ENCODE measurements at regions not wholly inside any gene's neighbourhood (a gene's known extent, or its start where the extent isn't known, plus 50 kb on each side); places are given as distances from the start of the nearest gene placed in this dataset.

- no peak for TF ChIP-seq POLR2AphosphoS5 (IDR thresholded peaks at IDR 0.05; ENCODE audit: low read depth)
- TF ChIP-seq EZH2phosphoT487 (IDR thresholded peaks at IDR 0.05; ENCODE audit: unreplicated experiment): no peak
- no peak for TF ChIP-seq CTCF (conservative IDR thresholded peaks at IDR 0.05; ENCODE audit: low read depth in 2 of 2)
- no peak for TF ChIP-seq REST (IDR thresholded peaks at IDR 0.05; ENCODE audit: unreplicated experiment)
- TF ChIP-seq EZH2 (IDR thresholded peaks at IDR 0.05; ENCODE audit: low read depth, unreplicated experiment): no peak
- no peak for TF ChIP-seq CREB1 (CRISPR knock-in tag; IDR thresholded peaks at IDR 0.05; ENCODE audit: low read depth)
- no peak for TF ChIP-seq STAT1 (IDR thresholded peaks at IDR 0.05; ENCODE audit: unreplicated experiment)
- no peak for TF ChIP-seq NANOG (IDR thresholded peaks at IDR 0.05; ENCODE audit: borderline replicate concordance)
- no peak for TF ChIP-seq JUNB (IDR thresholded peaks at IDR 0.05; ENCODE audit: unreplicated experiment)
- no peak for TF ChIP-seq ZNF462 (CRISPR knock-in tag; IDR thresholded peaks at IDR 0.05)
- no peak for TF ChIP-seq ETS1 (IDR thresholded peaks at IDR 0.05)
- no peak for TF ChIP-seq ZNF331 (CRISPR knock-in tag; IDR thresholded peaks at IDR 0.05; ENCODE audit: low read depth)
These were observed 341.0 kb downstream of the KCNJ2 start for GRCh38 chr17:70510288-70510687.

Data from GM23338 (cell line).